ENCODE measurements at regions not wholly inside any gene's neighbourhood (a gene's known extent, or its start where the extent isn't known, plus 50 kb on each side); places are given as distances from the start of the nearest gene placed in this dataset.

- DNase-seq (ENCODE audit: low read depth in 2 of 2): peak in 1 of 2 donors; percentile 9
- H3K27me3 ChIP-seq (ENCODE audit: control insufficient read depth, insufficient read depth, low read length): no peaks in the 10 kb centered on the region
- no peak overlapping the region for H3K9ac ChIP-seq (ENCODE audit: insufficient read depth, low read length)
- H3K9me3 ChIP-seq (ENCODE audit: control insufficient read depth, insufficient read depth, low read depth, low read length): no peaks in the 10 kb centered on the region
- no peak overlapping the region for H3K4me3 ChIP-seq (replicated peaks in 1 of 4; ENCODE audit: control extremely low read depth in 1 of 4, insufficient read depth in 1 of 4, low read depth in 3 of 4, low read length in 4 of 4)
- H2AFZ ChIP-seq (ENCODE audit: low read length): no peak overlapping the region
- H3K79me2 ChIP-seq (ENCODE audit: control insufficient read depth, insufficient read depth, low read length): no peaks in the 10 kb centered on the region
- TF ChIP-seq CTCF (conservative IDR thresholded peaks at IDR 0.05 in 1 of 2, IDR thresholded peaks at IDR 0.05 in 1 of 2; ENCODE audit: low read depth in 1 of 2, low read length in 2 of 2) (no peak), EZH2 (IDR thresholded peaks at IDR 0.05; ENCODE audit: low read length, missing control alignments) (no peak)
- no peaks in the 10 kb centered on the region for H3K36me3 ChIP-seq (ENCODE audit: control insufficient read depth, insufficient read depth, low read length)
- H4K20me1 ChIP-seq (ENCODE audit: control insufficient read depth, extremely low read depth, insufficient read depth, low read length): no peaks in the 10 kb centered on the region
- H3K27ac ChIP-seq (ENCODE audit: insufficient read depth, low read length): no peak overlapping the region
- H3K4me2 ChIP-seq (ENCODE audit: extremely low read depth, insufficient read depth, low read length): no peak overlapping the region
- H3K4me1 ChIP-seq (ENCODE audit: control insufficient read depth, extremely low read depth, insufficient read depth, low read length): peaks cover 2% of the 10 kb centered on the region
These were observed 598.4 kb downstream of the FBXO15 start for GRCh38 chr18:73549236-73549635.

DNA sequence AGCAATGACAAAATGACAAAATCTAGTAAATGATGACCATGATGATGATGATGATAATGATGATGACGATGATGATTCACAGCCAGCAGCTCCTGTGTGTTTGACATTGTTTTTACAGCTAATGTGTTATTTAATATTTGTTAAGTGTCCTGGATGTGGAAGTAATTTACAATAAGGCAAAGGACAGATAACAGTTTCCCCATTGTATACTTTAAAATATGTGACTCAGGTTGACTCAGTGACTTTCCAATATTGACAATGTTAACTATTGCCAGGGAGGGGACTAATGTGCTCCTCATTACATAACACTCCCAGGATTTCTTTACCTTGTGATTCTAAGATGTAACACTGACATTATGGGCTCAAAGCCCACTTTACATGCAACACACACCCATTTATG lies 602.2 kb downstream of the FBXO15 start:
- no peak overlapping the region for H3K4me2 ChIP-seq (ENCODE audit: extremely low read depth, insufficient read depth, low read length)
- no peaks in the 10 kb centered on the region for H3K27me3 ChIP-seq (ENCODE audit: control insufficient read depth, insufficient read depth, low read length)
- no peak overlapping the region for H3K27ac ChIP-seq (ENCODE audit: insufficient read depth, low read length)
- no peak for TF ChIP-seq EZH2 (IDR thresholded peaks at IDR 0.05; ENCODE audit: low read length, missing control alignments)
- no peak for TF ChIP-seq CTCF (conservative IDR thresholded peaks at IDR 0.05 in 1 of 2, IDR thresholded peaks at IDR 0.05 in 1 of 2; ENCODE audit: low read depth in 1 of 2, low read length in 2 of 2)
- peaks cover 2% of the 10 kb centered on the region for H3K4me1 ChIP-seq (ENCODE audit: control insufficient read depth, extremely low read depth, insufficient read depth, low read length)
- no peaks in the 10 kb centered on the region for H4K20me1 ChIP-seq (ENCODE audit: control insufficient read depth, extremely low read depth, insufficient read depth, low read length)
- H3K9me3 ChIP-seq (ENCODE audit: control insufficient read depth, insufficient read depth, low read depth, low read length): no peaks in the 10 kb centered on the region
- no peaks in the 10 kb centered on the region for H3K79me2 ChIP-seq (ENCODE audit: control insufficient read depth, insufficient read depth, low read length)
- H3K36me3 ChIP-seq (ENCODE audit: control insufficient read depth, insufficient read depth, low read length): no peaks in the 10 kb centered on the region
- no peak overlapping the region for H3K4me3 ChIP-seq (replicated peaks in 1 of 4; ENCODE audit: control extremely low read depth in 1 of 4, insufficient read depth in 1 of 4, low read depth in 3 of 4, low read length in 4 of 4)
- H2AFZ ChIP-seq (ENCODE audit: low read length): no peak overlapping the region
- no peak overlapping the region for H3K9ac ChIP-seq (ENCODE audit: insufficient read depth, low read length)
- no peak for DNase-seq (ENCODE audit: low read depth in 2 of 2)

GRCh38 chr18:73544617-73545016 lies 603.0 kb downstream of the FBXO15 start:
- H3K9me3 ChIP-seq (ENCODE audit: control insufficient read depth, insufficient read depth, low read depth, low read length): no peaks in the 10 kb centered on the region
- no peak overlapping the region for H2AFZ ChIP-seq (ENCODE audit: low read length)
- H3K79me2 ChIP-seq (ENCODE audit: control insufficient read depth, insufficient read depth, low read length): no peaks in the 10 kb centered on the region
- no peaks in the 10 kb centered on the region for H4K20me1 ChIP-seq (ENCODE audit: control insufficient read depth, extremely low read depth, insufficient read depth, low read length)
- no peak for DNase-seq (ENCODE audit: low read depth in 2 of 2)
- peaks cover 2% of the 10 kb centered on the region for H3K4me1 ChIP-seq (ENCODE audit: control insufficient read depth, extremely low read depth, insufficient read depth, low read length)
- H3K27ac ChIP-seq (ENCODE audit: insufficient read depth, low read length): no peak overlapping the region
- TF ChIP-seq CTCF (conservative IDR thresholded peaks at IDR 0.05 in 1 of 2, IDR thresholded peaks at IDR 0.05 in 1 of 2; ENCODE audit: low read depth in 1 of 2, low read length in 2 of 2): no peak
- TF ChIP-seq EZH2 (IDR thresholded peaks at IDR 0.05; ENCODE audit: low read length, missing control alignments): no peak
- no peaks in the 10 kb centered on the region for H3K36me3 ChIP-seq (ENCODE audit: control insufficient read depth, insufficient read depth, low read length)
- no peak overlapping the region for H3K4me2 ChIP-seq (ENCODE audit: extremely low read depth, insufficient read depth, low read length)
- no peaks in the 10 kb centered on the region for H3K27me3 ChIP-seq (ENCODE audit: control insufficient read depth, insufficient read depth, low read length)
- no peak overlapping the region for H3K4me3 ChIP-seq (replicated peaks in 1 of 4; ENCODE audit: control extremely low read depth in 1 of 4, insufficient read depth in 1 of 4, low read depth in 3 of 4, low read length in 4 of 4)
- H3K9ac ChIP-seq (ENCODE audit: insufficient read depth, low read length): no peak overlapping the region

Data from fibroblast of lung (primary cell).